CD4-positive, alpha-beta T cell treated with Interleukin-12 subunit alpha and Interleukin-12 subunit beta, for 1 hour (primary cell): ENCODE measurements at regions not wholly inside any gene's neighbourhood (a gene's known extent, or its start where the extent isn't known, plus 50 kb on each side); places are given as distances from the start of the nearest gene placed in this dataset.

Experiments used
- DNase-seq: peaks from one replicate; pipeline ENCODE4 v3.0.0-alpha.2; 2020

DNA sequence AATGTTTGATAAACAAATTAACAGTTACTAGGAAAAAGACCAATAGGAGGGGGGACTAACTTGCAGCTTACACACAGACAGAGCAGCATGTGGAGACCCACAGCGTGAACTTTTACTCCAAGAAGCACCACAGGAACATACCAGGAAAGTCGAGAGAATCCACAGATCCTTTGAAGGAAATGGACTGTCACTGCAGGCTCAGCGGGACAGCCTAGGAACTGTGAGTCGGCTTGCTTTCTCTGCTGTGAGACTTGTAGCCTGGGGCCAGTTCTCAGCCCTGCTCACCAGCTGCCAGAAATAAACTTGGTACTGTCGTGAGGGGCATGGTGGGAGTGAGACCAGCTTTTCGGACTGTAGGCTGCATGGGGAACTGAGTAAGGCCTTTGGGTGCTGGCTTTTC is 1211.5 kb downstream of the PCDH17 start:
- DNase-seq: no peak

DNA sequence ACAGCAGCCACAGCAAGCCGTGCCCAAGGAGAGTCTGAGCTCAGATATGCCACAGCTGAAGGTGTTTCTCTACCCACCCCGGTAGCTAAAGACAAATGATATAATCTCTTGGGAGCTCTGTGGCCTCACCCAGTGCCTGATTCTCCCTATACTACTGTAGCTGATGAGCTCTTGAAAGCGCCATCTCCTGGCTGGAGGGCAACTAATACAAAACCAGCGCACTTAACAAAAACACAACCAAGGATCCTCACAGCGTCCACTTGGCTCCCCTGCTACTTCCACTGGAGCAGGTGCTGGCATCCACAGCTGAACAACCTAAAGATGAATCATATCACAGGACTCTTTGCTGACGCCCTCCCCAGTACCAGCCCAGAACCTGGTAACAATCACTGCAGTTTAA is 1212.0 kb downstream of the PCDH17 start:
- no peak for DNase-seq

DNA sequence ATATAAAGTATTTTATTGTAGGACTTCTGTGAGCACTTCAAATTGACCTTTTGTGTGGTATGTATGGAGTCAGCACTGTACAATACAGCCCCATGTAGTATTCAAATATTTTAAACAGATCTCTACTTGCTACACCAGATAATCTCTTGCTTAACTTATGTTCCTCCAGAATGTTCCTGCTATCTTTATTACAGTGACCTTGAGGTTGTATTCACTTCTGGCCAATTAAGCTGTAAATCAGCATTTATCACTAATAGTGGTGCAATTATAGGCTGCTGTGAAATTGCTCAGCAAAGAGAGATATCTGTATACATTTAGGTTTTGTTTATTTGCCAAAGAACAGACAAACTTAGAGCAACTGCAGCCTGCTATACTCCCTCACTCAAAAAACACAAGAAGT is 1218.6 kb downstream of the PCDH17 start:
- DNase-seq: no peak

DNA sequence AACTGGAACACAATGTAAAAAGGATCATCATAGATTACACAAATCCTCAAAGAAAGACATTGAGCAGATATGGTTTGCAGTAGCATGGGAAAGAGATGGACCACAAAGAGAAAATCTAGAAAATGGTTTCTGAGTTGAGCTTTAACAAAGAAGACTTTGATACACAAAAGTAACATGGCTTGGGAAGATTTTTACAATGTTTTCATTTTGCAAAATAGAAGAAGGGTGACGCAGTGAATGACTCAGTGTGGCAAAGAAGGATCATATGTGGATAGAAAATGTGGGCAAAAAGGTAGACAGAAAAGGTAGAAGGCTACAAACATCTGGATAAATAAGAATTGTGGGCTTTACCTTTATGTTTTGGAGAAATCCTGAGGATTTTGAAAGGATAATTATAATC is 1220.5 kb downstream of the PCDH17 start:
- DNase-seq: no peak

DNA sequence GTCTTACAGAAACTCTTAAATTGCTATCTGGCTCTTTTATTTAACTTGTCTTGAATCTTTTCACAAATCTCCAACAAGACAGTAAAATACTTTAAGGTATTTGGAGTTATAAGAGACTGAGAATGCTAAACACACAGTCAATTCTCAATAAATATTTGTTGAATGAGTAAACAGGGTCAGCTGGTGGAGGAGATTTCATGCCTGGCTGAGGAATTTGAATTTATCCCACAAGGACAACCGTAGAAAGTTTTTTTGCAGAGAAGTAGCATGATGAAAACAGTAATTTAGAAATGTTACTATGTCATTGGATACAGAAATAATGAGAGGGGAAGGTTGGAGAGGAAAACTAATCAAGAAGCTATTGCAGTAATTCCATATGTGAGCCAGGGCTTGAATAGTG is 1223.7 kb downstream of the PCDH17 start:
- no peak for DNase-seq

DNA sequence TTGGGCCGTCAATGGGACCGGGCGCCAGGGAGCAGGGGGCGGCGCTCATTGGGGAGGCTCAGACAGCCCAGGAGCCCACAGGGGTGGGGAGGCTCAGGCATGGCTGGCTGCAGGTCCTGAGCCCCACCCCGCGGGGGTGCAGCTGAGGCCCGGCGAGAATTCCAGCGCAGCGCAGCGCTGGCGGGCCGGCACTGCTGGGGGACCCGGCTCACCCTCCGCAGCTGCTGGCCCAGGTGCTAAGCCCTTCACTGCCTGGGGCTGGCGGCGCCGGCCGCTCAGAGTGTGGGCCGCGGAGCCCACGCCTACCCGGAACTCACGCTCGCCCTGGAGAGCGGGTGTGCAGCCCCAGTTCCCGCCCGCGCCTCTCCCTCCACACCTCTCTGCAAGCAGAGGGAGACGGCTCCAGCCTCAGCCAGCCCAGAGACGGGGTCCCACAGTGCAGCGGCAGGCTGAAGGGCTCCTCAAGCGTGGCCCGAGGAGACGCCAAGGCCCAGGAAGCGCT is 1227.4 kb downstream of the PCDH17 start:
- no peak for DNase-seq

DNA sequence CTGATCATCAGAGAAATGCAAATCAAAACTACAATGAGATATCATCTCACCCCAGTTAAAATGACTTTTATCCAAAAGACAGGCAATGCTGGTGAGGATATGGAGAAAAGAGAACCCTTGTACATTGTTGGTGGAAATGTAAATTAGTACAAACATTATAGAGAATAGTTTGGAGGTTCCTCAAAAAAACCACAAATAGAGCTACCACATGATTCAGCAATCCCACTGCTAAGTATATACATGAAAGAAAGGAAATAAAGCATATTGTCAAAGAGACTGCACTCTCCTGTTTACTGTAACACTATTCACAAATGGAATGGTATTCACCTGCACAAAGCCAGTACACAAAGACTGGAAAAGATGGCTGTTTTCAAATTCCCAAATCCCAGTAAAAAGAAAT is 1233.7 kb downstream of the PCDH17 start:
- DNase-seq: no peak

DNA sequence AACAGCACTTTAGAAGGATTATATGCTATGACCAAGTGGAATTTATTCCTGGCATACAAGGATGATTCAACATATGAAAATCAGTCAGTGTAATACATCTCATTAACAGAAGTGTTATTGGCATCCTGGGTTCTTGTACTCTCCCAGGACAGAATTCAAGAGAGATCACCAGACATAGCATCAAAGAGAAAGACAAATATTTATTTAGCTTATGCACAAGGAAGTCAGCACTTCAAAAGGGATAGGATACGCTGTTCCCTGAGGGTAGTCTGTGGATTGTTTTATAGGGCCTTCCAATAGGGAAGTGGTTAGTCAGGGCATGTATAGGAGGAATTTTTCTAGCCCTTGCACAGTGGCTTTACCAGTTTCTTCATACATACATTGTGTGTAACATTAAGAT is 1238.0 kb downstream of the PCDH17 start:
- DNase-seq: no peak

DNA sequence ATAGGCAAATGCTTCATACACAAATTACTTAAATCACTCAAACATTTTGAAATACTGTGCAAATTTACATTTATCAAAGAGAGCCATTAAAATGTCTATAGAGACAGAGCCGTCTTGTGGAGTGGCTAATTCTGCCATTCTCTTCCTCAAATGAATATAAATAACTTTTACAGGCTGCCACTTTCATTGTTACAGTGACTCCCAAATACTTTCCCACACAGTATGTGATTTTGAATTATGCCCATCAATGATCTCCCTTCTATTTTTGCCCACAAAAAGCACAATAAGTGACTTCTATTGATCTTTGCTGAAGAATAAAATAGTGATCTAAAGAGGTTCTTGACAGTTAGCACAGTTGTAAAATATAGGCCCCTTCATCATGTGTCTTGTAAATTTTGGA is 1244.9 kb downstream of the PCDH17 start:
- no peak for DNase-seq

DNA sequence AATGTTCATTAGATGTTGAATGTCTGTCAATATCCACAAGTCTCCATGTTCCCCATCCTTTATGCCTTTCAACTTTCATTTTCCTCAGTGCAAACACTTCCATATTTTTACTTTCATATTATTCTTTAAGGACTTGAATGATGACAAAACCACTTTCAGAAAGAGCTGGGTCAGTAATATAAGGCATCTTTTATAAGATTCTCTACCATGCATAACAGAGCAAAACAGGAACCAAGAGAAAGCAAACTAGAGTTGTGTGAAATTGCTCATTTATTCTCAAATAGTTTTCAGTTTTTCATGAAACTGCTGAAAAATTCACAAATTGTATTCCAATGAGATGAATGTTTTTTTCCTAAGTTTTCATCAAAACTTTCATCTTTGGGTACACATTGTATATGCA is 1247.6 kb downstream of the PCDH17 start:
- no peak for DNase-seq

DNA sequence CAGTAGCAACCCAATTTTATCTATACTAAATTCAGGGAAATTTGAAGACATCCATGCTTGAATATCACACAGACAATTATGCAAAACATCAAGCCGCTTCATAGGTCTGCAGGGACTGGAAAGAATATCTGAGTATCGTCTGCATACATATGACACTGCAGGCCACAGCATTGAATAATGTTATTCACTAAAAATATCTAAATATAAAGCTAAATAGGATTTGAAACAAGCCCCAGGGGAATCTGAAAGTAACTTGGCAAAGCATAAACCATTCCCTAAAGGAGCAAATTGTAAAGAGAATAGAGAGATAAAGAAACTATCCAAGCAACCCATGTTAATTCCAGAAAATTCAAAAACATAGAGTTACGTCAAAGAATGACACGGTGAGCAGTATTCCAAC is 1251.0 kb downstream of the PCDH17 start:
- DNase-seq: no peak

DNA sequence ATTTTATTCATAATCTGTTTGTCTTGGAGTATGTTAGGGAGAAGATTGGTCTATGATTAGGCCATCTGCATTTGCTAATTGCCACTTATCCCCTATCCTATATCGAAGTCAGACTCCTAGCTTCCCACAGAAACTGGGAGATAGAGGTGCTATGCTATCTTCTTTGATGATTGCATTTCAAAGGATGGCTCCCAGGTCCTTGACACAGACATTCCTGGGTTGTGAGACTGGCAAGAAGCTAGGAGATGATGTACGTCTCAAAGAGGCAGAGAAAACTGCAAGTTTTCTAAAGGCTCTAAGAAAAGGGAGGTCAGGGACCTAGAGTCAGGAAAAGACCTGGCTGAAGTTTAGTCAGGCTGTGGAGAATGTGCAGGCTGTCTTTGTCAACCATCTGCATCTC is 1251.9 kb downstream of the PCDH17 start:
- no peak for DNase-seq

DNA sequence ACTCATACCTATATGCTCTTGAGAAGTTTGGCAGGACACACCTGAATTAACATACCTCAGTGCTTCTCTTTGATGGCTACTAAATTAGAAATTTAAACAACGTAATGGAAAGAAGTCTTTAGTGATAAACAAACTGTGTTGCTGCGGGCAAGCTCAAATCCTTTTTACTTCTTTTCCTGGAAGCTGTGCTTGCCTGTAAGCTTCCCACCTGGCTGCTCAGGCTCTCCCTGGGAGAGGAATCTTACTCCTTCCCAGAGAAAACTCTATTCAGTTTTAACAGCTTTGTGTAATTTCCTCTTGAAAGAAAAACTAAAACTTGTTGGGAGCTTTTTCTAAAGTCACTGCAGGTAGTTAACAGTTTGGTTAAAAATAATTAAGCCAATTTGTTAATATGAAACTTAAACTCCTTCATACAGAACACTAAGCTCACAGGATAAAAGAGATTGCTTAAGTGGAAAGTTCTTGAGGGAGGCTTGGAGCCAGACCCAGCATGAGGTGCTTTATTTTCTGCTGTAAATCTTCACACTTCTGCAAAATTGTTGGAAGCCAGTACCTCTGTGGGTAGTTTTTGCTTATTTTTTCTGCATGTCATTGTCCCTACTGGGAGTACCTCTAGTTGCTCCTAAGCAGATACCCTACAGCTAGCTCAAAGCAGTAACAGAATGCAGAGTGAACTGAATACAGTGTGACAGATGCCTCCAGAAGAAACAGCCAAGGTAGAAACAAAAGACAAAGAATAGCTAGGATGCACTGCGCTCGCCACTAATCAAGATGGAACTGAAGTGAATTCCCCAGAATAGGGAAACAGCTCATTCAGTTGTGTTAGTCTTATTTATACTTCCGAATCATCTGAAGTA is 1253.0 kb downstream of the PCDH17 start:
- DNase-seq: no peak

DNA sequence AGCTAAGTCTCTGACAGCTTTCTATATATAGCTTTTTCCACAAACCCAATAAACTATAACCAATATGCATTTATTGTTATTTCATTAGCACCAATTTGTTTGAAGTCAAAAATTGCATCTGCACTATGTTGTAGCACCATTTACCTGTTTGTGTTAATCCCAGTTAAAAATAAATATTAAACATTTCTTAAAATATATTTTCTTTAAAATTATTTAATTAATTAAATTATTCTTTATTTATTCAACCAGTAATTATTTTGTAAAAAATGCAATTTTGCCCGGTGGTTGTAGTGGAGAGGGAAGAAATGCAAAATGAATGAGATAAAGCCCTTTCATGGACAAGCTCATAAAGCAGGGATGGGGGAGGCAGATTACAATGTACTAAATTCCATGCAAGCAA is 1257.9 kb downstream of the PCDH17 start:
- DNase-seq: no peak

DNA sequence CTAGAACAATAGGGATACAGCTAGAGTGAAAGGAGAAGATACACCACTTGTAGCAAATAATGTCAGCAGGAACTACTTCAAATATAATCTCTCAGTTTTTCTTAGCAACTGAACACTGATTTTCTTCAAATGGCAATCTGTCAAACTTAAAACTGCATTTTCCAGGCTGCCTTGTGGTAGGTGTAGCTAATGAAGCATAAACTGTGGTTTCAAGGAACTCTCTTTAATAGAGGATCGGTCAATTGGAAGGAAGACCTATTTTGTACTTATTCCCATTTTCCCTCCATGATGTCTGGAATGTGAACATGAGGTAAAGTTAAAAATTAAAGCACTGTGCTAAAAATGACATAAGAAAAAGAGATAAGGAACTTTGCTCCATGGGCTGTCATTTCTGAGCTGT is 1261.9 kb downstream of the PCDH17 start:
- DNase-seq: no peak

DNA sequence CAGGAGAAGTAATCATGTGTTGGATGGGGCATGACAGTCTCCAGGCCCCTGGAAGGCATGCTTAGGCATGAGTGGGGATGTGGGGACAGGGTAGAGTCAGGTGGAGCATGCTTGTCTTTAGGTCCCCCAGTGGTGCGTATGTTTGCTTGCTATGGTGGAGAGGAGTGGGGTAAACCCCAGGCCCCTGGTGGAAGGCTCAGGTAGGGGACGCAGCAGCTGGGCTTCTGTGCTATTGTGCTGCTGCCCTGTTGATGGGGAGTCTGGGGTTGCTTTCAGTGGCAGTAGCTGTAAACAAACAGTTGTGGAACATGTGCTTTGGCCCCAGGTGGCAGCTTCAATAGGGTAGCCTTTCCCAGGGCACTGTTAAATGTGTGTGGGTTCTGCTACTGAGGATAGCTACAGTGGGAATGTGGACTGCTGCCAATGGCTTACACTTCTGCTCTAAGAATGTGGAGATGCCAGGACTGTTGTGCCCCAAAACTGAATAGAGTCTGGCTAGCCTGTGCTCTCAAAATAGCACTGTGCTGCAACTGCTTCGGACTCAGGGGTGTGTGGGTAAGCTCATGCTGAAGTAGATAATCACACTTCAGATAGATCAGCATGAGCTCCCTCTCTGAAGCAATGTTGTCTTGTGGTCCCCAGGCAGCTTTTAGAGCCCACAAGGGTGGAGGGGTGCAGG is 1257.3 kb downstream of the DIAPH3 start:
- no peak for DNase-seq

DNA sequence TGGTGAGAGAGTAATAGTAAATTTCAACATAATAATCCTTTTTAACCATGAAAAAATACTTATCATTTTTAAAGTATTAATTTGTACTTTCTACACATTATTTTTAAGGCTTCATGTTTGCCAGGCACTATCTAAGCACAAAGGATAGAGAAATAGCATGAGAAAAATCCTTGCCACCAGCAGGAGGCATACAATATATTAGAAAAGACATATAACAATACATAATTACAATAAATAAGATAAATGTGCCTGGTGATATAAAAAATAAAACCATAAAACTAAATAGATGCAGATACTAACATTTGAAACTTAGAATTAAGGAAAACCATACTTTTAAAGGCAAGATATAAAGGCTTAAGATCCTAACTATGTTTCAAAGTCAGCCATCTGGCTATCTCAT is 1256.4 kb downstream of the DIAPH3 start:
- DNase-seq: no peak

DNA sequence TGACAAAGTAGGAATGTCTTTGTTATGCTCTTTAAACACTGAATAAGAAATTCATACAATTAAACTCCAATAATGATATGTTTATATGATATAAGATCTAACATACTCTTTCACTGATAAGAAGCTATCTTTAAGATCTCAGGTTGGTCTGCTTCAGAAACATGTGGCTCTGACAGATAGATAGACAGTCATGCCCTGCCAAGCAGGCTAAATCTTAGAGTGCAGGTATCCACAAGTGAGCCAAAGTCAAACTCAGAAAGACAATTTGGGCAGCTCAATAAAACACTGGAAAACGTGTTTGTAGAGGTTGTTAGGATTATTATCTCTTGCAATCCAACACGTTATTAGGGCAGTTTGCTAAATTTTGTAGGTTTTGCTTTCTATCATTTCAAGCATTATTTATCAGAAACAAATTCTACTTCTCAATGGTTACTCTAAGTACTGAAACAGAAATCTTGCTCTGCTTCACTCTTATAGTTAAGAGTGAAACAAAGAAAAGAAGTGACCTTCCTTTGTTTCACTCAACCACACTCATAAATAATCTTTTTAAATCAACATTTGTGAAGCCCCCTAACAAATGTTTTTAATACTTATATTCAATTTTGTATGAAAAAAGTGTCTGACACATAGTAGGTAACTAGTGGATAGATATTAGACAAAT is 1255.6 kb downstream of the DIAPH3 start:
- no peak for DNase-seq

DNA sequence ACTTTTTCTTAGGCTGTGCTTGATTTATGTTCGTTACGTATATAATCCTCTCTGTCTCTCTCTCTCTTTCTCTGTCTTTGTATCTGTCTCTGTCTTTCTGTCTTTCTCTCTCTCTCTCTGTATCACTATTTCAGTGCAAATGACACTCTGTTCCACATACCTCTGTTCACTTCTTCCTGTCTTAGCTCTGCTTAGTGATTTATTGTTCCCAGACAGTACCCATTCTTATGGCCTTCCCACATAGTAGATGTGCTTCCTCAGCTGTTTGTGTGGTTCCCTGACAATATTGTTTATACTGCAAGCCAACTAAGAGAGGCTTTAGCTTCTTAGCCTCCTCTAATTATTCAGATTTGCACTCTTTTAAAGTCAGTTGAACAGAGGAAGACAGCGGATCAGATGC is 1244.2 kb downstream of the DIAPH3 start:
- DNase-seq: no peak

DNA sequence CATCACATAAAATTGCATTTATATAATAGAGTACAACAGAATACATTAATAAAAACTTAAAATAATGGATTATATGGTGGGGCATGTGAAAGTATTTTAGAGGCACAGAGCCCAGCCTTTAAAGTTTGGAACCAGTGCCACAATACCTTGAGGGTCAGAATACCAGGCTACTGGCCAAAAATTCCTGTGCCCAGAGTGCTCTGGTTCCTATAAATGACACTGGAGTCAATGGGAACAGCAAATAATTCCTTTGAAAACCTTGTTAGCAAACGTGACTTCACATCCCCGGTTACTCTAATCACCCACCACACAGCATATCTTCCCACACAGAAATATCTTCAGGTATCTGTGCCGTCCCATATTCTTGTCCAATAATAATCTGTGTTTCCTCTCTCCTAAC is 1242.6 kb downstream of the DIAPH3 start:
- no peak for DNase-seq

DNA sequence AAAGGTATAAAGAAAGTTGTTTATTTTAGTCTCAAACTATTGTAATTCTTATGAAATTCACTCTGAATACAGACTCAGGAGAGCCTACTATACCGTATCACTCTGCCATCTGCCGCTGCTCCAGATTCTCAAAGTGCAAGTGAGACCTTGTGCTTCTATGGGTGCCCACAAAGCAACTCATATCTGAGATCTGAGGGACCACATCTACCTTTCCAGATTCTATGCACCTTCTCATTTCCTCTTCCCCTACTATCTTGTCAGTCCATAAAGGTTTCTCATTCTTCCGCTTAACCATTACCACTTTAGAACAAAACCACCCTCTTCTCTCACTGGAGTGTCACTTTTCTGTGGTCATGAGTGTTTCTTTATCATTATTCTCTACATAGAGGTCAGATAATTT is 1236.9 kb downstream of the DIAPH3 start:
- no peak for DNase-seq

DNA sequence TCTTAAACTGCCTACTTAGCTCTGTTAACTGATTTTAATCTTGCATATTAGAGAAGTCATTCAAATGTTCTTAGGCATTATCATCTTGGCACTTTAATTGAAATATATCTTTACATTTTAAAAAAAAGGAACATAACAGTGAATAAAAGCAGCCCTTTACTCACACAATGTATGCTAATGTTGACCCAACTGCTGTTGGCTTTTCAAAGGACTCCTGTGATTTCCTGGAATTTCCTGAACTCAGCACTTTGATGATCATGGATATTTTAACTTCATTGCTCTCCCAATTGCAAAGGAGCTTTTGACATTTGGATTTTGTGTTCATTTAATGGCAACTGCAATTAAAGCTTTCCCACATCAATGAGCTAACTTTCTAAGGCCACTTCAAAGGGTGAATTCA is 1230.3 kb downstream of the DIAPH3 start:
- no peak for DNase-seq

DNA sequence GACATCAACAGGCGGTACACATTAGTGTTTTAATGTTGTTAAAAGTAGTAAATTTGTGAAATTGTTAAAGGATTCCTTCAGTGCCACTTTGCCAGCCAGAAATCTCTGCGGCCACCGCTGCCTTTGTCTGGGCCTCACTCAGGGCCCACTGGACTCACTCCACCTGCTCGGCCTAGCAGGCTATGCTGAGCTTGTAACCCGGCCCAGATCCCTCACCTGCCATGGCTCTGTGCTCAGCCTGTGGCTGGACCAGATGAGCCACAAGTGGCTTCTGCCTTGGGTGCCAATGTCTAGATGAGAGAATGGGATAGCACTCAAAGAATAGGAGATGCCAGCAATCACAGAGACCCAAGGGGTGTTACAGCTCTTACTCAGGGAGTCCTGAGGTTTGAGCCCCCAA is 1228.0 kb downstream of the DIAPH3 start:
- DNase-seq: no peak

DNA sequence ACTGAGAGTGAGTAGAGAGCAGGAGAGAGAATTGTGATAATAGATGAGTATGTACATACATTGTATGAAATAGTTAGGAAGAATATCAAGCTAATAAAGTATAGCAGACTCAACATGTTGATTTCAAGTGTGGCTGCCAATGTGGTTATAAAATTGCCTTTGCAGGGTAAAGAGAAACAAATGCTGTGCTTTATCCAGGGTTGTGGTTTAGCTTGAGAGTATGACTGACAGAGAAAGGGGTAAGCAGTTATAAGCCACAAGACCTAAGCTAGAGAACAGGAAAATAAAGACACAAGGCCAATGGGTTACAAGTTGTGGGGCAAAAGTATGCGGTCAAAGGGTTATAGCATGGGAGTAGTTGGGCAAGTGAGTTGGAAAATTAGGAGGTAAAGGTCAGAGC is 1217.5 kb downstream of the DIAPH3 start:
- no peak for DNase-seq
